Upper lobe of left lung (tissue), 6 donors: ENCODE measurements at regions not wholly inside any gene's neighbourhood (a gene's known extent, or its start where the extent isn't known, plus 50 kb on each side); places are given as distances from the start of the nearest gene placed in this dataset.
A peak's percentile ranks its signal among the peaks of the same experiment; 100 is the strongest.

Experiments used
- ATAC-seq, 2 donors: fragments of 200-7000 bp; cut with Tn5 transposase; one replicate each; pipeline ENCODE4 v1.9.1; 2022; ENCODE audit warnings: mild to moderate bottlenecking in 2 of 2, moderate library complexity in 2 of 2; ENCODE audit not compliant: low FRiP score in 2 of 2
- DNase-seq, 2 donors: peaks; one replicate each; pipeline ENCODE4 v3.0.0-alpha.2; 2019 to 2020
- H3K27ac ChIP-seq, 4 donors: fragments of 200-600 bp; sonication (generic); one replicate each; pipeline ENCODE4 v1.5.1; 2016 to 2019
- H3K27me3 ChIP-seq, 4 donors: fragments of 200-600 bp; sonication (generic); one replicate each; pipeline ENCODE4 v1.5.1; 2017 to 2019
- H3K36me3 ChIP-seq, 4 donors: fragments of 200-600 bp; sonication (generic); one replicate each; pipeline ENCODE4 v1.5.1; 2016 to 2019
- H3K4me1 ChIP-seq, 4 donors: fragments of 200-600 bp; sonication (generic); one replicate each; pipeline ENCODE4 v1.5.1; 2018 to 2019
- H3K4me3 ChIP-seq, 4 donors: fragments of 200-600 bp; sonication (generic); one replicate each; pipeline ENCODE4 v1.5.1; 2017 to 2019; ENCODE audit warnings: mild to moderate bottlenecking in 2 of 4, moderate library complexity in 1 of 4
- H3K9me3 ChIP-seq, 4 donors: fragments of 200-600 bp; sonication (generic); one replicate each; pipeline ENCODE4 v1.5.1; 2018 to 2019
- EP300 ChIP-seq, 4 donors: sonication (generic); formaldehyde crosslinking; IDR thresholded peaks; one replicate each; pipeline ENCODE4 v1.5.1; 2017; ENCODE audit warnings: antibody characterized with exemption in 4 of 4, control low read depth in 2 of 4
- POLR2A ChIP-seq, 4 donors: fragments of 450-650 bp; IDR thresholded peaks; one replicate each; pipeline ENCODE4 v1.5.1; 2016 to 2017; ENCODE audit warnings: antibody characterized with exemption in 4 of 4, mild to moderate bottlenecking in 2 of 4
- POLR2AphosphoS5 ChIP-seq, 2 donors: sonication (generic); formaldehyde crosslinking; IDR thresholded peaks; one replicate each; pipeline ENCODE4 v1.5.1; 2017; ENCODE audit warnings: antibody characterized with exemption in 2 of 2
- WGBS, 2 donors: methylation state at CpG; one replicate each; pipeline ENCODE4 v1.1.5; 2017 to 2018; 5-methylcytosine and 5-hydroxymethylcytosine counted together
- TF ChIP-seq, protein P1 (sequence below), 6 experiments: fragments of 450-650 bp in 4 of 6; fragments of 200-600 bp in 2 of 6; sonication (generic) in 2 of 6; IDR thresholded peaks; one replicate each; pipeline ENCODE4 v1.5.1; 2016 to 2019; ENCODE audit warnings: antibody characterized with exemption in 6 of 6
- donor health status: DM: no; HTN: no; CAD: no; lungs with moderate emphysema.
- donor health status: DM: no; HTN: yes; CAD: no; lungs with severe emphysema.

DNA sequence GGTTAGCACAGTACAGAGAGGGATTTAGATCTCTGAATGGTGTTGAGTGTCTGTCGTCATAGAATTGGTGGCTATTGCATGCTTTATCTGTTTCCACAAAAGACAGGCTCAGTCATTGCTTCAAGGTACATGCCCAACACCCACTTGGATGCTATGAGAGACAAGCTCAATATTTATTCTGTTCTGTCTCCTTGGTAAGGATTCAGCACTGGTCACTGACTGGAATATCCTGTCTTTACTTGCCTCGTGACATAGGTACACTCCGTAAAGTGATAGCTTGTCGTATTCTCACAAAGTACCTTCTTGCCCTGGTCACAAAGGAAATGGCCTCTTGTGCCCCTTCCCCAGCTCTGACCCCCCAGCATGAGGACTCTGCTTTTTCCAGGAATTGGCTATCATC, 72.8 kb upstream of the CTNNB1 start:
- DNase-seq (no peak), ATAC-seq (no peak)
- WGBS, 2 donors: 93 to 95% methylated on average over 4 of the region's 4 CpGs
- H3K27me3 ChIP-seq: no peaks in the 10 kb centered on the region
- H3K36me3 ChIP-seq: no peaks in the 10 kb centered on the region
- H3K4me1 ChIP-seq: peaks cover 0 to 4% (median 0%) of the 10 kb centered on the region in 4 donors
- H3K9me3 ChIP-seq: peaks cover 0 to 20% (median 8%) of the 10 kb centered on the region in 4 donors
- TF ChIP-seq POLR2AphosphoS5 (IDR thresholded peaks at IDR 0.05) (no peak), EP300 (IDR thresholded peaks at IDR 0.05) (no peak), POLR2A (IDR thresholded peaks at IDR 0.05) (no peak)
- TF ChIP-seq, protein P1, sequence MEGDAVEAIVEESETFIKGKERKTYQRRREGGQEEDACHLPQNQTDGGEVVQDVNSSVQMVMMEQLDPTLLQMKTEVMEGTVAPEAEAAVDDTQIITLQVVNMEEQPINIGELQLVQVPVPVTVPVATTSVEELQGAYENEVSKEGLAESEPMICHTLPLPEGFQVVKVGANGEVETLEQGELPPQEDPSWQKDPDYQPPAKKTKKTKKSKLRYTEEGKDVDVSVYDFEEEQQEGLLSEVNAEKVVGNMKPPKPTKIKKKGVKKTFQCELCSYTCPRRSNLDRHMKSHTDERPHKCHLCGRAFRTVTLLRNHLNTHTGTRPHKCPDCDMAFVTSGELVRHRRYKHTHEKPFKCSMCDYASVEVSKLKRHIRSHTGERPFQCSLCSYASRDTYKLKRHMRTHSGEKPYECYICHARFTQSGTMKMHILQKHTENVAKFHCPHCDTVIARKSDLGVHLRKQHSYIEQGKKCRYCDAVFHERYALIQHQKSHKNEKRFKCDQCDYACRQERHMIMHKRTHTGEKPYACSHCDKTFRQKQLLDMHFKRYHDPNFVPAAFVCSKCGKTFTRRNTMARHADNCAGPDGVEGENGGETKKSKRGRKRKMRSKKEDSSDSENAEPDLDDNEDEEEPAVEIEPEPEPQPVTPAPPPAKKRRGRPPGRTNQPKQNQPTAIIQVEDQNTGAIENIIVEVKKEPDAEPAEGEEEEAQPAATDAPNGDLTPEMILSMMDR (IDR thresholded peaks at IDR 0.05): no peak
- no peak overlapping the region for H3K27ac ChIP-seq
- H3K4me3 ChIP-seq: no peak overlapping the region

DNA sequence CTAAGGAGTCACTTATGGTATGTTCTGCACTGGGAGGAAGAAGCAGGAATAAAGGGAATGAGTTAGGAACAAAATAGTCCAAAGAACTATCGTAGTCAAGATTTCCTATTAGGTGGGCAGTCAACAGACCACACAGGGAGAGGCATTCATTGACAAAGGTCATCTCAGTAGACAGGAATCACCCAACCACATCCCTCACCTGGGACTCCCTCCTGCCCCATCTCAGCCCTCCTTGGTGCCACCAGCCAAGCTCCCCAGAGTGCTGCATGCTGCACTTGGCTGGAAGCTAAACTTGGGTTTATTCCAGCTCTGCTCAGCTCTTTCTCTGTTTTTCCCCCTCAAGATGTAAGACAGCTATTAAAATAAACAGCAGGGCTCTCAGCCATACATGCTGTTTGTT, 72.3 kb upstream of the CTNNB1 start:
- Histone ChIP-seq H3K4me1 (peaks cover 0 to 4% (median 0%) of the 10 kb centered on the region in 4 donors), H3K27ac (no peak overlapping the region), H3K27me3 (no peaks in the 10 kb centered on the region), H3K36me3 (no peaks in the 10 kb centered on the region), H3K9me3 (peaks cover 0 to 20% (median 8%) of the 10 kb centered on the region in 4 donors), H3K4me3 (no peak overlapping the region)
- no peak for DNase-seq
- ATAC-seq: no peak
- WGBS, 2 donors: 84 to 87% methylated on average over 1 of the region's 1 CpG
- TF ChIP-seq POLR2AphosphoS5 (IDR thresholded peaks at IDR 0.05) (no peak), EP300 (IDR thresholded peaks at IDR 0.05) (no peak)

- Histone ChIP-seq H3K4me3 (no peak overlapping the region), H3K4me1 (peaks cover 0 to 4% (median 0%) of the 10 kb centered on the region in 4 donors), H3K27ac (no peak overlapping the region), H3K36me3 (no peaks in the 10 kb centered on the region), H3K9me3 (peaks cover 0 to 20% (median 8%) of the 10 kb centered on the region in 4 donors), H3K27me3 (no peaks in the 10 kb centered on the region)
- DNase-seq: no peak
- 80 to 96% methylated on average over 2 of the region's 2 CpGs for WGBS, 2 donors
- ATAC-seq: no peak
- TF ChIP-seq POLR2A (IDR thresholded peaks at IDR 0.05) (no peak), POLR2AphosphoS5 (IDR thresholded peaks at IDR 0.05) (no peak), EP300 (IDR thresholded peaks at IDR 0.05) (no peak)
- TF ChIP-seq, protein P1 (IDR thresholded peaks at IDR 0.05): no peak
These were observed 71.9 kb upstream of the CTNNB1 start for GRCh38 chr3:41127414-41127813.

DNA sequence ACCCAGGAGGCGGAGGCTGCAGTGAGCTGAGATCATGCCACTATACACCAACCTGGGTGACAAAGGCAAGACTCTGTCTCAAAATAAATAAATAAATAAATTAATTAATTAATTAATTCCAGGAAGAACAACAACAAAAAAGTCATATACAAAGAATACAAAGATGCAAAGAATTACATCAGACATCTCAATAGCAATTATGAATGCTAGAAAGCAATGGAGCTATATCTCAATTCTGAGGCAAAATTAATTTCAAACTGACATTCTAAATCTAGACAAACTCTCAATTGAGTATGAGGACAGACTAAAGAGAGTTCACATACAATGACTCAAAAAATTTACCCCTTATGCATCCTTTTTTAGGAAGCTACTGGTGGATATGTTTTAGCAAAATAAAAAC, 69.6 kb upstream of the CTNNB1 start:
- no peaks in the 10 kb centered on the region for H3K27me3 ChIP-seq
- no peak overlapping the region for H3K27ac ChIP-seq
- H3K36me3 ChIP-seq: no peaks in the 10 kb centered on the region
- ATAC-seq (no peak), DNase-seq (no peak)
- TF ChIP-seq POLR2A (IDR thresholded peaks at IDR 0.05) (no peak), POLR2AphosphoS5 (IDR thresholded peaks at IDR 0.05) (no peak), EP300 (IDR thresholded peaks at IDR 0.05) (no peak)
- TF ChIP-seq, protein P1 (IDR thresholded peaks at IDR 0.05): no peak
- WGBS, 2 donors: 96 to 100% methylated on average over 1 of the region's 1 CpG
- no peak overlapping the region for H3K4me3 ChIP-seq
- peaks cover 0 to 4% (median 0%) of the 10 kb centered on the region in 4 donors for H3K4me1 ChIP-seq
- H3K9me3 ChIP-seq: peaks cover 0 to 20% (median 8%) of the 10 kb centered on the region in 4 donors

GRCh38 chr3:41131224-41131623, 68.1 kb upstream of the CTNNB1 start:
- H3K27me3 ChIP-seq: no peaks in the 10 kb centered on the region
- WGBS, 2 donors: 77 to 81% methylated on average over 3 of the region's 3 CpGs
- no peak overlapping the region for H3K4me3 ChIP-seq
- H3K4me1 ChIP-seq: peaks cover 0 to 4% (median 0%) of the 10 kb centered on the region in 4 donors
- H3K27ac ChIP-seq: no peak overlapping the region
- H3K36me3 ChIP-seq: no peaks in the 10 kb centered on the region
- H3K9me3 ChIP-seq: peaks cover 0 to 15% (median 7%) of the 10 kb centered on the region in 4 donors
- no peak for DNase-seq
- no peak for ATAC-seq
- TF ChIP-seq POLR2A (IDR thresholded peaks at IDR 0.05): no peak
- TF ChIP-seq POLR2AphosphoS5 (IDR thresholded peaks at IDR 0.05): no peak

GRCh38 chr3:41137686-41138111, 61.6 kb upstream of the CTNNB1 start:
- no peaks in the 10 kb centered on the region for H3K27me3 ChIP-seq
- no peaks in the 10 kb centered on the region for H3K9me3 ChIP-seq
- 53 to 71% methylated on average over 1 of the region's 1 CpG for WGBS, 2 donors
- no peaks in the 10 kb centered on the region for H3K36me3 ChIP-seq
- TF ChIP-seq EP300 (IDR thresholded peaks at IDR 0.05) (peak in 1 of 4 donors; percentile 7), POLR2A (IDR thresholded peaks at IDR 0.05) (no peak)
- H3K4me3 ChIP-seq: no peak overlapping the region
- ATAC-seq (peak in 1 of 2 donors; percentile 66), DNase-seq (peak in 1 of 2 donors; percentile 32)
- H3K4me1 ChIP-seq: no peaks in the 10 kb centered on the region
- H3K27ac ChIP-seq: peak overlapping the region in 1 of 4 donors; percentile 35
